ENCODE measurements at regions not wholly inside any gene's neighbourhood (a gene's known extent, or its start where the extent isn't known, plus 50 kb on each side); places are given as distances from the start of the nearest gene placed in this dataset.

- TF ChIP-seq POLR2A (IDR thresholded peaks at IDR 0.05), result no peak
- no peak for TF ChIP-seq CTCF (IDR thresholded peaks at IDR 0.05 in 4 of 5, conservative IDR thresholded peaks at IDR 0.05 in 1 of 5)
- H3K4me1 ChIP-seq, result no peaks in the 10 kb centered on the region
- DNase-seq (no peak), ATAC-seq (no peak)
- H3K27ac ChIP-seq, result no peak overlapping the region
- no peaks in the 10 kb centered on the region for H3K27me3 ChIP-seq
- H3K4me3 ChIP-seq, result no peak overlapping the region
- in situ Hi-C loops (cut with MboI; ENCODE audit: low sequenced_read_pairs in 4 of 4), result no loop called here
- intact Hi-C loops (cut with DNase I; ENCODE audit: low total_unique reads), result no loop called here
- no peaks in the 10 kb centered on the region for H3K9me3 ChIP-seq
- no peaks in the 10 kb centered on the region for H3K36me3 ChIP-seq
Measured at GRCh38 chr12:23423097-23423687, 526.3 kb downstream of the SOX5 start.

GRCh38 chr12:23423796-23424195, 525.7 kb downstream of the SOX5 start:
- intact Hi-C loops (cut with DNase I; ENCODE audit: low total_unique reads), result no loop called here
- Histone ChIP-seq H3K27ac (no peak overlapping the region), H3K4me3 (no peak overlapping the region), H3K27me3 (no peaks in the 10 kb centered on the region), H3K36me3 (no peaks in the 10 kb centered on the region), H3K9me3 (no peaks in the 10 kb centered on the region), H3K4me1 (no peaks in the 10 kb centered on the region)
- in situ Hi-C loops (cut with MboI; ENCODE audit: low sequenced_read_pairs in 4 of 4), result no loop called here
- no peak for ATAC-seq
- DNase-seq, result no peak
- TF ChIP-seq CTCF (IDR thresholded peaks at IDR 0.05 in 4 of 5, conservative IDR thresholded peaks at IDR 0.05 in 1 of 5) (no peak), POLR2A (IDR thresholded peaks at IDR 0.05) (no peak)

- Histone ChIP-seq H3K36me3 (no peaks in the 10 kb centered on the region), H3K4me1 (no peaks in the 10 kb centered on the region), H3K9me3 (no peaks in the 10 kb centered on the region), H3K27ac (no peak overlapping the region), H3K4me3 (no peak overlapping the region), H3K27me3 (no peaks in the 10 kb centered on the region)
- TF ChIP-seq POLR2A (IDR thresholded peaks at IDR 0.05) (no peak), CTCF (IDR thresholded peaks at IDR 0.05 in 4 of 5, conservative IDR thresholded peaks at IDR 0.05 in 1 of 5) (no peak)
- ATAC-seq (no peak), DNase-seq (no peak)
- intact Hi-C loops (cut with DNase I; ENCODE audit: low total_unique reads) (no loop called here), in situ Hi-C loops (cut with MboI; ENCODE audit: low sequenced_read_pairs in 4 of 4) (no loop called here)
Measured at GRCh38 chr12:23424685-23425084, 524.8 kb downstream of the SOX5 start.

- H3K4me3 ChIP-seq, result no peak overlapping the region
- H3K9me3 ChIP-seq, result no peaks in the 10 kb centered on the region
- TF ChIP-seq POLR2A (IDR thresholded peaks at IDR 0.05) (no peak), CTCF (IDR thresholded peaks at IDR 0.05 in 4 of 5, conservative IDR thresholded peaks at IDR 0.05 in 1 of 5) (no peak)
- no peak overlapping the region for H3K27ac ChIP-seq
- no peaks in the 10 kb centered on the region for H3K36me3 ChIP-seq
- H3K4me1 ChIP-seq, result no peaks in the 10 kb centered on the region
- intact Hi-C loops (cut with DNase I; ENCODE audit: low total_unique reads), result no loop called here
- in situ Hi-C loops (cut with MboI; ENCODE audit: low sequenced_read_pairs in 4 of 4), result no loop called here
- no peaks in the 10 kb centered on the region for H3K27me3 ChIP-seq
- no peak for ATAC-seq
- no peak for DNase-seq
Measured at GRCh38 chr12:23426328-23426727, 523.1 kb downstream of the SOX5 start.

- no peak overlapping the region for H3K4me3 ChIP-seq
- in situ Hi-C loops (cut with MboI; ENCODE audit: low sequenced_read_pairs in 4 of 4) (no loop called here), intact Hi-C loops (cut with DNase I; ENCODE audit: low total_unique reads) (no loop called here)
- H3K27me3 ChIP-seq, result no peaks in the 10 kb centered on the region
- H3K27ac ChIP-seq, result no peak overlapping the region
- H3K9me3 ChIP-seq, result no peaks in the 10 kb centered on the region
- no peaks in the 10 kb centered on the region for H3K4me1 ChIP-seq
- ATAC-seq (no peak), DNase-seq (no peak)
- H3K36me3 ChIP-seq, result no peaks in the 10 kb centered on the region
- TF ChIP-seq CTCF (IDR thresholded peaks at IDR 0.05 in 4 of 5, conservative IDR thresholded peaks at IDR 0.05 in 1 of 5) (no peak), POLR2A (IDR thresholded peaks at IDR 0.05) (no peak)
Measured at GRCh38 chr12:23428758-23429157, 520.7 kb downstream of the SOX5 start.

Measured in gastrocnemius medialis (tissue), 4 donors.